ENCODE measurements at regions not wholly inside any gene's neighbourhood (a gene's known extent, or its start where the extent isn't known, plus 50 kb on each side); places are given as distances from the start of the nearest gene placed in this dataset.

GRCh38 chr12:90659060-90659459 is 295.9 kb downstream of the CCER1 start:
- DNase-seq, result no peak
- Mint-ChIP-seq H3K4me1 (ENCODE audit: low read depth in 2 of 2) (no peaks in the 10 kb centered on the region), H3K9me3 (peaks cover 0 to 4% of the 10 kb centered on the region in 2 donors)

GRCh38 chr12:90653040-90653439 is 301.9 kb downstream of the CCER1 start:
- DNase-seq (no peak), ATAC-seq (replicated peaks) (no peak)
- Mint-ChIP-seq H3K27ac (no peak overlapping the region), H3K9me3 (peaks cover 0 to 4% of the 10 kb centered on the region in 2 donors), H3K27me3 (no peaks in the 10 kb centered on the region), H3K4me1 (ENCODE audit: low read depth in 2 of 2) (no peaks in the 10 kb centered on the region), H3K4me3 (no peak overlapping the region), H3K36me3 (ENCODE audit: insufficient read depth) (no peaks in the 10 kb centered on the region)

More at GRCh38 chr12:90659060-90659459, 295.9 kb downstream of the CCER1 start:
- Mint-ChIP-seq H3K36me3 (ENCODE audit: insufficient read depth) (no peaks in the 10 kb centered on the region), H3K27me3 (no peaks in the 10 kb centered on the region), H3K27ac (no peak overlapping the region), H3K4me3 (no peak overlapping the region)
- ATAC-seq (replicated peaks), result no peak

DNA sequence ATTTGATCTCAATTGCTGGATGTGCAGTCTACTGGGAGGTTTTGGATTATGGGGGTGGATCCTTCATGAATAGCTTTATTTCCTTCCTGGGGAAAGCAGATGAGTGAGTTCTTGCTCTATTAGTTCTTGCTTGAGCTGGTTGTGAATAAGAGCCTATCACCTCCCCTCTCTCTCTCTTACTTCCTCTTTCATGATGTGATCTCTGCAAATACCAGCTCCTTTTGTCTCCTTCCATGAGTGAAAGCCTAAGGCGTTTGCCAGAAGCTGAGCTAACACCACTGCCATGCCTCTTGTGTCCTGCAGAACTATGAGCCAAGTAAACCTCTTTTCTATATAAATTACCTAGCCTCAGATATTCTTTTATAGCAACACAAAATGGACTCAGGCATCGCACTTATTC is 302.7 kb downstream of the CCER1 start:
- no peak overlapping the region for H3K4me3 Mint-ChIP-seq
- DNase-seq (no peak), ATAC-seq (replicated peaks) (no peak)
- H3K27ac Mint-ChIP-seq, result no peak overlapping the region
- H3K9me3 Mint-ChIP-seq, result peaks cover 0 to 4% of the 10 kb centered on the region in 2 donors
- no peaks in the 10 kb centered on the region for H3K4me1 Mint-ChIP-seq (ENCODE audit: low read depth in 2 of 2)
- no peaks in the 10 kb centered on the region for H3K27me3 Mint-ChIP-seq
- no peaks in the 10 kb centered on the region for H3K36me3 Mint-ChIP-seq (ENCODE audit: insufficient read depth)

- H3K9me3 Mint-ChIP-seq, result peaks cover 0 to 4% of the 10 kb centered on the region in 2 donors
- H3K36me3 Mint-ChIP-seq (ENCODE audit: insufficient read depth), result no peaks in the 10 kb centered on the region
- no peak overlapping the region for H3K27ac Mint-ChIP-seq
- DNase-seq (no peak), ATAC-seq (replicated peaks) (no peak)
- no peaks in the 10 kb centered on the region for H3K27me3 Mint-ChIP-seq
- no peaks in the 10 kb centered on the region for H3K4me1 Mint-ChIP-seq (ENCODE audit: low read depth in 2 of 2)
- no peak overlapping the region for H3K4me3 Mint-ChIP-seq
Measured at GRCh38 chr12:90645181-90645580, 309.8 kb downstream of the CCER1 start.

GRCh38 chr12:90631591-90632212 is 323.3 kb downstream of the CCER1 start:
- ATAC-seq (replicated peaks), result no peak
- Mint-ChIP-seq H3K36me3 (ENCODE audit: insufficient read depth) (no peaks in the 10 kb centered on the region), H3K4me3 (no peak overlapping the region), H3K27me3 (no peaks in the 10 kb centered on the region), H3K9me3 (peaks cover 6% of the 10 kb centered on the region in 2 donors), H3K4me1 (ENCODE audit: low read depth in 2 of 2) (no peaks in the 10 kb centered on the region), H3K27ac (no peak overlapping the region)
- DNase-seq, result no peak

- Mint-ChIP-seq H3K27ac (no peak overlapping the region), H3K9me3 (peaks cover 6 to 7% of the 10 kb centered on the region in 2 donors), H3K4me1 (ENCODE audit: low read depth in 2 of 2) (no peaks in the 10 kb centered on the region), H3K27me3 (no peaks in the 10 kb centered on the region), H3K4me3 (no peak overlapping the region), H3K36me3 (ENCODE audit: insufficient read depth) (no peaks in the 10 kb centered on the region)
- DNase-seq (no peak), ATAC-seq (replicated peaks) (no peak)
Measured at GRCh38 chr12:90630006-90630405, 325.0 kb downstream of the CCER1 start.

DNA sequence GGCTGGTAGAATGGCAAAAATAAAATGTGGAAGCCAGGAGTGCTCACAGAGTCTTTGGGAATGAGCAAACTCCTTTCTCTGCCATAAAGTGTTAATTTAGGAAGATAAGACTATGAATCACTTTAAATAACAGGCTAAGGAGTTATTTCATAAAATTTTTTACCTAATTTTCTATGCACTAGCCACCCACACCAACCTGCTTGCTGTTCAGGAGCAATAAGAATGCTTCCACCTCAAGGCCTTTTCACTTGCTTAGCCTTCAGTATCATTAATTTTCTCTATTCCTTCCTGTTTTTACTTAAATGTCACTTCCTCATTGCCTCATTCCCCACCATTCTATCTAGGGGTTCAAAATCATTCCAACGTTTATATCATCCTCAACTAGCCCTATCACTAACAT is 326.8 kb downstream of the CCER1 start:
- no peak overlapping the region for H3K4me3 Mint-ChIP-seq
- H3K36me3 Mint-ChIP-seq (ENCODE audit: insufficient read depth), result no peaks in the 10 kb centered on the region
- ATAC-seq (replicated peaks), result no peak
- peaks cover 6 to 7% of the 10 kb centered on the region in 2 donors for H3K9me3 Mint-ChIP-seq
- DNase-seq, result no peak
- H3K27ac Mint-ChIP-seq, result no peak overlapping the region
- no peaks in the 10 kb centered on the region for H3K27me3 Mint-ChIP-seq
- H3K4me1 Mint-ChIP-seq (ENCODE audit: low read depth in 2 of 2), result no peaks in the 10 kb centered on the region

GRCh38 chr12:90627180-90627896 is 327.6 kb downstream of the CCER1 start:
- no peak overlapping the region for H3K27ac Mint-ChIP-seq
- H3K36me3 Mint-ChIP-seq (ENCODE audit: insufficient read depth), result no peaks in the 10 kb centered on the region
- no peaks in the 10 kb centered on the region for H3K4me1 Mint-ChIP-seq (ENCODE audit: low read depth in 2 of 2)
- H3K27me3 Mint-ChIP-seq, result no peaks in the 10 kb centered on the region
- peaks cover 6 to 7% of the 10 kb centered on the region in 2 donors for H3K9me3 Mint-ChIP-seq
- DNase-seq (no peak), ATAC-seq (replicated peaks) (no peak)
- no peak overlapping the region for H3K4me3 Mint-ChIP-seq

- DNase-seq (no peak), ATAC-seq (replicated peaks) (no peak)
- Mint-ChIP-seq H3K27ac (no peak overlapping the region), H3K4me1 (ENCODE audit: low read depth in 2 of 2) (no peaks in the 10 kb centered on the region), H3K9me3 (peaks cover 6 to 7% of the 10 kb centered on the region in 2 donors), H3K4me3 (no peak overlapping the region), H3K27me3 (no peaks in the 10 kb centered on the region), H3K36me3 (ENCODE audit: insufficient read depth) (peaks cover 3% of the 10 kb centered on the region)
Measured at GRCh38 chr12:90622431-90622830, 332.5 kb downstream of the CCER1 start.

GRCh38 chr12:90621927-90622326 is 333.0 kb downstream of the CCER1 start:
- no peaks in the 10 kb centered on the region for H3K27me3 Mint-ChIP-seq
- DNase-seq (no peak), ATAC-seq (replicated peaks) (no peak)
- no peaks in the 10 kb centered on the region for H3K4me1 Mint-ChIP-seq (ENCODE audit: low read depth in 2 of 2)
- no peak overlapping the region for H3K4me3 Mint-ChIP-seq
- H3K36me3 Mint-ChIP-seq (ENCODE audit: insufficient read depth), result peaks cover 3% of the 10 kb centered on the region
- H3K9me3 Mint-ChIP-seq, result peaks cover 3 to 5% of the 10 kb centered on the region in 2 donors
- H3K27ac Mint-ChIP-seq, result no peak overlapping the region

DNA sequence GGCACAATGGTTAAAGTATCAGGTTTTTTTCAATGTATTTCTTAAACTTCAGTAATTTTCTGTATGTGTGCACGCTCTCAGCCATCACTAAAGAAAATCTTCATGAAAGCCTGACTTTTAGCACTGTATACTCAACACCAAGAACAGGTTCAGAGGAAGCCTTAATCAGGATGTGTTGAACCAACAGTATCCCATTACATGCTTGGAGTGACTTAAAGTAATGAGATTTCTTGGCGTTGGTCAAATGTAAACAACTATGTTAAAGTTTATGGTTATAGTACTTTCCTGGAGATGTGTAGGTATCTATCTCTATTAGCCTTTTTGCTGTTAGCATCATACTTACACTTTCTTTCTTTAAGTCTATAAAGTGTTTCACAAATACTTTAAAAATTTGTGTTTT is 335.0 kb downstream of the CCER1 start:
- no peak overlapping the region for H3K27ac Mint-ChIP-seq
- DNase-seq, result no peak
- no peaks in the 10 kb centered on the region for H3K27me3 Mint-ChIP-seq
- H3K9me3 Mint-ChIP-seq, result peaks cover 0 to 3% of the 10 kb centered on the region in 2 donors
- H3K4me1 Mint-ChIP-seq (ENCODE audit: low read depth in 2 of 2), result no peaks in the 10 kb centered on the region
- H3K36me3 Mint-ChIP-seq (ENCODE audit: insufficient read depth), result peaks cover 3% of the 10 kb centered on the region
- no peak overlapping the region for H3K4me3 Mint-ChIP-seq
- ATAC-seq (replicated peaks), result no peak

- Mint-ChIP-seq H3K36me3 (ENCODE audit: insufficient read depth) (peaks cover 3% of the 10 kb centered on the region), H3K4me1 (ENCODE audit: low read depth in 2 of 2) (no peaks in the 10 kb centered on the region), H3K27me3 (no peaks in the 10 kb centered on the region), H3K27ac (no peak overlapping the region), H3K4me3 (no peak overlapping the region), H3K9me3 (peaks cover 0 to 3% of the 10 kb centered on the region in 2 donors)
- ATAC-seq (replicated peaks) (no peak), DNase-seq (no peak)
Measured at GRCh38 chr12:90618586-90618985, 336.4 kb downstream of the CCER1 start.

DNA sequence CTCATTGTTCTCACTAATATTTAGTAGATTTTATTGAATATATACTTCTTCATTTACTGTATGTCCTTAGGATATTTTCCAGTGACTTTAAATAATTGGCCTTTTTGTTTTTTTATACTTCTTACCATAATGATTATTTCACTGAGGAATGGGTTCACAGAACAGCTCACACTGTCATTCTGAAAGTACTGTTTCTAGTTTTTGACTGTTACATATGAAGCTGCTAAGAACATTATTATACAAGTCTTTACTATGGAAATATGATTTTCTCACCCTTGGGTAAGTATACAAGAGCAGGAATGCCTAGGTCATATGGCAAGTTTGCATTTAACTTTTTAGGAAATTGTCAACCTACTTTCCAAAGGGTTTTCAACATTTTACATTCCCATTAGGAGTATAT is 343.1 kb downstream of the CCER1 start:
- H3K4me1 Mint-ChIP-seq (ENCODE audit: low read depth in 2 of 2), result no peaks in the 10 kb centered on the region
- no peak overlapping the region for H3K27ac Mint-ChIP-seq
- DNase-seq (no peak), ATAC-seq (replicated peaks) (no peak)
- H3K27me3 Mint-ChIP-seq, result no peaks in the 10 kb centered on the region
- H3K4me3 Mint-ChIP-seq, result no peak overlapping the region
- H3K36me3 Mint-ChIP-seq (ENCODE audit: insufficient read depth), result no peaks in the 10 kb centered on the region
- no peaks in the 10 kb centered on the region for H3K9me3 Mint-ChIP-seq

GRCh38 chr12:90611048-90611447 is 343.9 kb downstream of the CCER1 start:
- H3K27ac Mint-ChIP-seq, result no peak overlapping the region
- DNase-seq, result no peak
- ATAC-seq (replicated peaks), result no peak
- no peak overlapping the region for H3K4me3 Mint-ChIP-seq
- no peaks in the 10 kb centered on the region for H3K36me3 Mint-ChIP-seq (ENCODE audit: insufficient read depth)
- no peaks in the 10 kb centered on the region for H3K9me3 Mint-ChIP-seq
- H3K4me1 Mint-ChIP-seq (ENCODE audit: low read depth in 2 of 2), result no peaks in the 10 kb centered on the region
- no peaks in the 10 kb centered on the region for H3K27me3 Mint-ChIP-seq
